AG10803 (cell line): ENCODE measurements at regions not wholly inside any gene's neighbourhood (a gene's known extent, or its start where the extent isn't known, plus 50 kb on each side); places are given as distances from the start of the nearest gene placed in this dataset.
"Not testable (repeated sequence)": the region's sequence is repeated elsewhere in the genome, so short reads cannot be mapped to it uniquely, and the experiment has no call there.

Experiments used
- DNase-seq: peaks from one replicate; pipeline ENCODE4 v3.0.0; 2010; ENCODE audit warnings: low read depth
- H3K4me3 ChIP-seq: 2 replicates; pipeline ENCODE4 v1.5.1; 2011; ENCODE audit warnings: mild to moderate bottlenecking, low read length, control low read depth
- TF ChIP-seq, protein P1 (sequence below): conservative IDR thresholded peaks from 2 replicates; pipeline ENCODE4 v1.5.1; 2011; ENCODE audit warnings: mild to moderate bottlenecking, low read length, control low read depth, inconsistent platforms

DNA sequence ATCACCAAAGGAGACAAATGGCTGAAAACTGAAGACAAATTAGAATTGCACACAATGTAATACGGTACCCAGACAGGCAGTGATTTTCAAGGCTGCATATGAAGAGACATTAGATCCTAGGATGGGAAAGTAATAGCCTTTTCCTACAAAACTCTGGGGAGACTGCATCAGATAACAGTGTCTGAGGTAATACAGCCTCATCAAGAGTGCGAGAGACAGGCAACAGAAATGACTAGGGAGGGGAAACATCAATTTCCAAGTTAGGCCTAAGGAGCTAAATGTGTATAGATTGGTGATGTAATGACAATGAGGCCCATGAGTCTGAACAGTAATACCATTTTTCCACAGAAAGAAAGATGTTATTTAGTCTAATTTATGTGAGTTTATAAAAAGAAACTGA lies 200.3 kb downstream of the HTR1B start:
- no peak overlapping the region for H3K4me3 ChIP-seq
- no peak for DNase-seq
- TF ChIP-seq, protein P1, sequence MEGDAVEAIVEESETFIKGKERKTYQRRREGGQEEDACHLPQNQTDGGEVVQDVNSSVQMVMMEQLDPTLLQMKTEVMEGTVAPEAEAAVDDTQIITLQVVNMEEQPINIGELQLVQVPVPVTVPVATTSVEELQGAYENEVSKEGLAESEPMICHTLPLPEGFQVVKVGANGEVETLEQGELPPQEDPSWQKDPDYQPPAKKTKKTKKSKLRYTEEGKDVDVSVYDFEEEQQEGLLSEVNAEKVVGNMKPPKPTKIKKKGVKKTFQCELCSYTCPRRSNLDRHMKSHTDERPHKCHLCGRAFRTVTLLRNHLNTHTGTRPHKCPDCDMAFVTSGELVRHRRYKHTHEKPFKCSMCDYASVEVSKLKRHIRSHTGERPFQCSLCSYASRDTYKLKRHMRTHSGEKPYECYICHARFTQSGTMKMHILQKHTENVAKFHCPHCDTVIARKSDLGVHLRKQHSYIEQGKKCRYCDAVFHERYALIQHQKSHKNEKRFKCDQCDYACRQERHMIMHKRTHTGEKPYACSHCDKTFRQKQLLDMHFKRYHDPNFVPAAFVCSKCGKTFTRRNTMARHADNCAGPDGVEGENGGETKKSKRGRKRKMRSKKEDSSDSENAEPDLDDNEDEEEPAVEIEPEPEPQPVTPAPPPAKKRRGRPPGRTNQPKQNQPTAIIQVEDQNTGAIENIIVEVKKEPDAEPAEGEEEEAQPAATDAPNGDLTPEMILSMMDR: no peak

DNA sequence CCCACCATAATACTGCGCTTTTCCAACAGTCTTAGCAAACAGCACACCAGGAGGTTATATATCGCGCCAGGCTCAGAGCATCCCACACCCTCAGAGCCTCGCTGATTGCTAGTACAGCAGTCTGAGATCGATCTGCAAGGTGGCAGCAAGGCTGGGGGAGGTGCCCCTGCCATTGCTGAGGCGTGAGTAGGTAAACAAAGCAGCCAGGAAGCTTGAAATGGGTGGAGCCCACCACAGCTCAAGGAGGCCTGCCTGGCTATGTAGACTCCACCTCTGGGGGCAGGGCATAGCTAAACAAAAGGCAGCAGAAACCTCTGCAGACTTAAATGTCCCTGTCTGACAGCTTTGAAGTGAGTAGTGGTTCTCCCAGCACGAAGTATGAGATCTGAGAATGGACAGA lies 211.5 kb downstream of the HTR1B start:
- H3K4me3 ChIP-seq, DNase-seq: not testable (repeated sequence)

DNA sequence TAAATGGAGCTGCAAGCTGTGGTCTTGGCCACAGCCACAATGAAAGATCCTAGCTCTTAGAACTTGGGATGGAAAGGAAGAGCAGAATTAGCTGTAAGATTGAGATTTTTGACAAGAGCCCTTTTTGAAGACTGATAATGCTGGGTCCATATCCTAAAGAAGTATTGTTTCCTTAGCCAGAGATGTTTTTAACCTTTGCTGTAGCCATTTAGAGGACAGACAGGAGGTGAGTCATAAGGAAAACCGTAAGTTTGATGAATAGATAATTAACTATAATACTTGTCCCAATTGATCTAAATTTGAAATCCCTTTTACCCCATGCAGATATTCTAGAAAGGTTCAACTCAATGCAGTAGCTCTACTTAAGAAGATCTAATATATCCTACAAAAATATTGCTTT lies 213.7 kb downstream of the HTR1B start:
- H3K4me3 ChIP-seq: no peak overlapping the region
- TF ChIP-seq, protein P1: no peak
- DNase-seq: no peak

DNA sequence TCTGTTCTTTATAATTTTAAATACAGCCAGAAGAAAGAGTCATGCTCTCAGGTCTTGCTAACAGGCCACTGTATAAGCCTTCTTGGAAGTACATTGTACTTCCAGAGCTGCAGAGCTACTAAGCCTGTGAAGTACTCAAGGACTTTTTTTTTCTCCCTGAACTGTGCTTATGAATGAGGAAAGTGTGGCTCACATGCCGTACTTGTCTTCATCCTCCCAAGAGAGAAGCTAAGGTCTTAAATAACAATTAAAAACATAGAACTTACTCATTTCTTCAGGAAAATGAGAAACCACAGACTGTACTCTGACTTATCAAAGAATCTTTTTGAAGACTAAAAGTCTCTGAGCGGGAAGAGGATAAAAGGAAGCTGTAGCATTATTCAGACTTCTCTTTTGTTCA lies 218.3 kb downstream of the HTR1B start:
- H3K4me3 ChIP-seq: no peak overlapping the region
- TF ChIP-seq, protein P1: no peak
- no peak for DNase-seq

DNA sequence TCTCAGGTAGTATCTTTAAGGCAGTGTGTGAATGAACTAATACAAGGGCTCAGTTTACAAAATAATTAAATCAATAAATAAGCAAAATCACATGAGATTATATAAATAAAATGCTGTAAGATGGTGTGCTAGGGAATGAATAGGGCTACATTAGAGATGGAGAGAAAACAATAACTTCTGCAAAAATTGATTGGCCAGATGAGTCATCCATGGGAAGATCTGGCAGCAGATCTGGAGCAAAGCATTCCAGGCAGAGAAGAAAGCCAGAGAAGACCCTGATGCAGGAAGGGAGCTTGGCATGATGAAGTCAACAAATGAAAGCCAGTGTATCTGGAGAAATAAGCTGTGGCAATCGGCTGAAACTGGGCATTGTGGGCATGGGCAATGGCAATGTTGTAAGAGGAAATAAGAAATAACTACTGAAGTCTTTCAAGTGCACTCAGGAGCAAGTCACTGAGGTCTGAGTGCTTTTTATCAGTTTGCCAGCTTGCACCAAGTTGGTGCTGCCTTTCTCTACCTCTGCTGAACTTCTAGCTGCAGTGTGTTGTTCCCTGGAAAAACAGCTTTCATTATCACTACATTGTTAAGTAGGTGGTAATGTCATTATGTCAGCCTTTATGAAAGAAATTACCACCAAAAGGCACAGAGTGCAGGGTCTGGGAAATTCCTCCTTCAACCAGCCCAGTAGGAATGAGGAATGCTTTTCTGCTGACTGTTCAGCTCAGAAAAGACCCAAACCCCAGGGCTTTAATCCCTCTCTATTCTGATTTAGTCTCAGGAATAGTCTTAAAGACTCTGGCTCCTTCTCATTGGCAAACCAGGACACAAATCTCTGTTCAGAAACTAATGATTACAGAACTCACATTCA lies 231.6 kb downstream of the HTR1B start:
- TF ChIP-seq, protein P1: no peak
- H3K4me3 ChIP-seq: no peak overlapping the region
- DNase-seq: peak; percentile 8

DNA sequence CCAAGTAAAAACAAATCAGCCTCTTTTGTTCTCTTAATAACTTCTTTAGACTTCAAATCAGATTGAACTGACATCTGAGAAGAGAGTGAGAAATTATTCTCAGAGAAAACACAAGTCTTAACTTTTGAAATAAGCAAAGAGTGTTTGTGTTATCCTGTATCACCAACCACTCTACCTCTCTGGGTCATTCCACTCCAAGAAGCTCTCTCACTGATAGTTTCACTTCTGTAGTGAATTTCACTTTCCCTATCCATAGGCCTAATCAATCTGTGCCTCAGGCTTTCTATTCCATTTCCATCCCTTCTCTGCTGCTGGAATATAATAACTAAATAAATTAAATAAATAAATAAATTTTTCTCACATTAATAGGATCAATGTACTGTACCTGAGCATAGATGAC lies 235.0 kb downstream of the HTR1B start:
- TF ChIP-seq, protein P1: no peak
- no peak for DNase-seq
- no peak overlapping the region for H3K4me3 ChIP-seq

DNA sequence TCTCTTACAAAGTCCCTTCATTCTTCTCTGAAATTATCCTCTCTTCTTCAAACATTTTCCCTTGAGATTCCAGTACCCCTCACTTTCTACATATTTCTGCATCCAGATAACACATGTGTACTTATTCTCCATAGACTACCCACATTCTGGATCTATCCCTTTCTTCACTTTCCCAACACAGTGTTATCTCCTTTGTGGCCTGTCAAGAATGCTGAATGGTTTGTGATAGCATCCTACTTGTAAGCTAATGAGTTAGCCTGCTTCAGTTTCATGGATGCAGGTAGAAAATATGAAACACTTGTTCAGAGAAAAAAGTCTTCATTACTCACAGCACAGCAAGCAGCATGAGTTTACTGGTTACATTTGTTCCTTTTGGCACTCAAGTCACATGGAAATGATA lies 245.4 kb downstream of the HTR1B start:
- TF ChIP-seq, protein P1: no peak
- DNase-seq: no peak
- no peak overlapping the region for H3K4me3 ChIP-seq

DNA sequence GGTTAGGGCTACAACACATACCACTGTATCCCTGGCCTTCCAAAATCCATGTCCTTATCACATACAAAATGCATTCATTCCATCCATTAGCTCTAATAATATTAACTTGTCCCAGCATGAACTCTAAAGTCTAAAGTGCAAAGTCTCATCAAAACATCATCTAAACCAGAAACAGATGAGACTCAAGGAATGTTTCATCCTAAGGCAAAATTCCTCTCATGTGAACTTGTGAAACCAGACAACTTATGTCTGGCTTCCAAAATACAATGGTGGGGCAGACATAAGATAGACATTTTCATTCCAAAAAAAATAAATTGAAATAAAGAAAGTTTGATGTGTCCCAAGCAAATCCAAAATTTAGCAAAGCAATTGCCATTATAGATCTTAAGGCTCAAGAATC lies 257.4 kb downstream of the HTR1B start:
- TF ChIP-seq, protein P1: no peak
- peak; percentile 44 for DNase-seq
- no peak overlapping the region for H3K4me3 ChIP-seq
